ENCODE measurements at regions not wholly inside any gene's neighbourhood (a gene's known extent, or its start where the extent isn't known, plus 50 kb on each side); places are given as distances from the start of the nearest gene placed in this dataset.

GRCh38 chr2:100627330-100628300, 64.8 kb downstream of the PDCL3 start:
- TF ChIP-seq POLR2A (IDR thresholded peaks at IDR 0.05; ENCODE audit: low read depth, low read length) (no peak), CTCF (IDR thresholded peaks at IDR 0.05; ENCODE audit: extremely low read depth in 1 of 2, insufficient read depth in 1 of 2, low read depth in 1 of 2, low read length in 2 of 2) (no peak), EZH2 (IDR thresholded peaks at IDR 0.05; ENCODE audit: borderline replicate concordance, low read depth, low read length, severe bottlenecking) (no peak), POLR2AphosphoS5 (IDR thresholded peaks at IDR 0.05; ENCODE audit: insufficient read depth, low read depth, low read length) (no peak)
